ENCODE measurements at regions not wholly inside any gene's neighbourhood (a gene's known extent, or its start where the extent isn't known, plus 50 kb on each side); places are given as distances from the start of the nearest gene placed in this dataset.

GRCh38 chr3:16724487-16724886 lies 119.3 kb upstream of the DAZL start:
- no peak overlapping the region for H3K4me3 ChIP-seq (ENCODE audit: low read depth, low read length)
- no peak for TF ChIP-seq CTCF (IDR thresholded peaks at IDR 0.05; ENCODE audit: borderline replicate concordance, insufficient read depth, low read depth, low read length)

- H3K4me3 ChIP-seq (ENCODE audit: low read depth, low read length): no peak overlapping the region
- no peak for TF ChIP-seq CTCF (IDR thresholded peaks at IDR 0.05; ENCODE audit: borderline replicate concordance, insufficient read depth, low read depth, low read length)
These were observed 120.7 kb upstream of the DAZL start for GRCh38 chr3:16725972-16726371.

GRCh38 chr3:16728770-16729745 lies 123.8 kb upstream of the DAZL start:
- no peak overlapping the region for H3K4me3 ChIP-seq (ENCODE audit: low read depth, low read length)
- TF ChIP-seq CTCF (IDR thresholded peaks at IDR 0.05; ENCODE audit: borderline replicate concordance, insufficient read depth, low read depth, low read length): no peak

- TF ChIP-seq CTCF (IDR thresholded peaks at IDR 0.05; ENCODE audit: borderline replicate concordance, insufficient read depth, low read depth, low read length): no peak
- H3K4me3 ChIP-seq (ENCODE audit: low read depth, low read length): no peak overlapping the region
These were observed 133.2 kb upstream of the DAZL start for GRCh38 chr3:16738451-16738850.

- no peak for TF ChIP-seq CTCF (IDR thresholded peaks at IDR 0.05; ENCODE audit: borderline replicate concordance, insufficient read depth, low read depth, low read length)
- no peak overlapping the region for H3K4me3 ChIP-seq (ENCODE audit: low read depth, low read length)
These were observed 134.4 kb upstream of the DAZL start for GRCh38 chr3:16739541-16740105.

GRCh38 chr3:16740515-16740914 lies 135.3 kb upstream of the DAZL start:
- TF ChIP-seq CTCF (IDR thresholded peaks at IDR 0.05; ENCODE audit: borderline replicate concordance, insufficient read depth, low read depth, low read length): no peak

More at GRCh38 chr3:16740515-16740914, 135.3 kb upstream of the DAZL start:
- H3K4me3 ChIP-seq (ENCODE audit: low read depth, low read length): no peak overlapping the region

Measured in GM12875 (cell line).